ENCODE measurements at regions not wholly inside any gene's neighbourhood (a gene's known extent, or its start where the extent isn't known, plus 50 kb on each side); places are given as distances from the start of the nearest gene placed in this dataset.

DNA sequence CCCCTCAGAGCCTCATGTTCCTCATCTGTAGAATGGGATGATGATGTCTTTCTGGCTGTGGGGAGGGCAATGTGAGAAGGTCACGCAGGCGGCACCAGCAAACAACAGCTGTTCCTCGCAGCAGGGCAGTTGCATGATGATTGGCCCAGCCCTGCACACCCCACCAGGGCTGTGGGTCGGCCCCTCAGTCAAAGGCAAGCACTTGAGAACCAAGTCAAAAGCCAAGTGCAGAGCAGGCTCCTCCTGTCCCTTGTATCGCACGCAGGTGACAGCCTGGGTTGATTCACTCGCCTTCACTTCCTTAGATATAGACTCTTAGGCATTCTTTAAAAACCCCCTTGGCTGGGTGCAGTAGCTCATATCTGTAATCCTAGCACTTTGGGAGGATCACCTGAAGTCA is 191.9 kb upstream of the C1orf174 start:
- DNase-seq (ENCODE audit: low spot score) = no peak
- in situ Hi-C loops (cut with MboI; ENCODE audit: low pct_unique_long_range_greater_than_20kb, low sequenced_read_pairs, unreplicated experiment) = no loop called here
- TF ChIP-seq, protein P1, sequence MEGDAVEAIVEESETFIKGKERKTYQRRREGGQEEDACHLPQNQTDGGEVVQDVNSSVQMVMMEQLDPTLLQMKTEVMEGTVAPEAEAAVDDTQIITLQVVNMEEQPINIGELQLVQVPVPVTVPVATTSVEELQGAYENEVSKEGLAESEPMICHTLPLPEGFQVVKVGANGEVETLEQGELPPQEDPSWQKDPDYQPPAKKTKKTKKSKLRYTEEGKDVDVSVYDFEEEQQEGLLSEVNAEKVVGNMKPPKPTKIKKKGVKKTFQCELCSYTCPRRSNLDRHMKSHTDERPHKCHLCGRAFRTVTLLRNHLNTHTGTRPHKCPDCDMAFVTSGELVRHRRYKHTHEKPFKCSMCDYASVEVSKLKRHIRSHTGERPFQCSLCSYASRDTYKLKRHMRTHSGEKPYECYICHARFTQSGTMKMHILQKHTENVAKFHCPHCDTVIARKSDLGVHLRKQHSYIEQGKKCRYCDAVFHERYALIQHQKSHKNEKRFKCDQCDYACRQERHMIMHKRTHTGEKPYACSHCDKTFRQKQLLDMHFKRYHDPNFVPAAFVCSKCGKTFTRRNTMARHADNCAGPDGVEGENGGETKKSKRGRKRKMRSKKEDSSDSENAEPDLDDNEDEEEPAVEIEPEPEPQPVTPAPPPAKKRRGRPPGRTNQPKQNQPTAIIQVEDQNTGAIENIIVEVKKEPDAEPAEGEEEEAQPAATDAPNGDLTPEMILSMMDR (IDR thresholded peaks at IDR 0.05; ENCODE audit: extremely low read depth, insufficient read depth, missing control alignments) = no peak

DNA sequence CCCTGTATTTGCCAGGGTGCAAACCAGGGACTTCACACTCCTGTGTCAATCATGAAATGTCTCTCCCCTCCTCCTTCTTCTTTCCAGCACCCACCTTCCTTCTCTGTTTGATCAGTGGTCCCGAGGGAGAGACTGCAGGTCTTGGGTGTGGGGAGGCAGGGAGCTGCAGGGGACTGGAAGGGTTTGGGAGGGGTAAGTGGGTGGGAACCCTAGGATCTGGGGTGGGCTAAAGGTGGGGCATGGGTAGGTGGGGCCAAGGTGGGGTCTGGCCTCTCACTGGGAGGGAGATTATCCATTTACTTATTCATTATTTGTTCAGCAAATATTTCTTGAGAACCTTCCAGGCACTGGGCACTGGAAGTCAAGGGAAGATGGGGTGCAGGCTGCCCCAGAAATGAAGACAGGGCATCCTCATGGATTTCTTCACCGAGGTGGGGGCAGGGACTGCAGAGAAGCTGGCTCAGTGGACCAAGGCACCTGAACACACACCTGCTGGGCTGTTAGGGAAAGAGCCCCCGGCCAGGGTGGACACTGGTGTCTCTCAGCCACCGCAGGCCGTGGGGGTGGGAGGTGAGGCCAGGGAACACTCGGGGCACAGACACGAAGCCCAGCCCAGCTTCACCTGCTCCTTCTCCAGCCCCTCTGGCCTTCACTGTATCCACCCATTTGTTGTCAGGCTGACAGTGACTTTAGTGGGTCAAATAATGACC is 193.9 kb upstream of the C1orf174 start:
- no peak for DNase-seq (ENCODE audit: low spot score)
- in situ Hi-C loops (cut with MboI; ENCODE audit: low pct_unique_long_range_greater_than_20kb, low sequenced_read_pairs, unreplicated experiment) = no loop called here
- TF ChIP-seq, protein P1 (IDR thresholded peaks at IDR 0.05; ENCODE audit: extremely low read depth, insufficient read depth, missing control alignments) = no peak

DNA sequence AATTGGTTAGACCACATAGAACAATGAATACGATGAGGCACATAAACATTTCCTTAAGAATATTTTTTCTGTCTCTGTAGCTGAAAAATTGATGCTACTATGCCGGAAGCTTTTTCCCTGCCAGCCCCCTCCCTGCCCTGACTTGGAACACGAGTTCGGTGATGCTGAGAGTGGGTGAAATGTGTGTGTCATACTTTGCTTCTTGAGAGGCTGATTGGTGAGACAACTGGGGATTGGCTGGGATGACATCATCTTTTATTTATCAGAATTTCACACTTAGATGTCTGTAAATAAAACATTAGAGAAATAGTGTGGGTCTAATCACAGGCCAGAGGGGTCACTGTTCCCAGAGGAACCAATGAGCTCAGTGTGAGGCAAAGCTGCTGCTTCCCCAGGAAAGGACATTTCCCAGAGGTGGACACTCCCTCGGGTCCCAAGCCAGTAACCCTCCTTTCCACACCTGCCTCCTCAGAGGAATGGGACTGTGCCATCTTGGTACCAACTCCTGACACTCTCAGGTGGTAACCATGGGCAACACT is 195.4 kb upstream of the C1orf174 start:
- TF ChIP-seq, protein P1 (IDR thresholded peaks at IDR 0.05; ENCODE audit: extremely low read depth, insufficient read depth, missing control alignments) = no peak
- no peak for DNase-seq (ENCODE audit: low spot score)
- in situ Hi-C loops (cut with MboI; ENCODE audit: low pct_unique_long_range_greater_than_20kb, low sequenced_read_pairs, unreplicated experiment) = no loop called here

DNA sequence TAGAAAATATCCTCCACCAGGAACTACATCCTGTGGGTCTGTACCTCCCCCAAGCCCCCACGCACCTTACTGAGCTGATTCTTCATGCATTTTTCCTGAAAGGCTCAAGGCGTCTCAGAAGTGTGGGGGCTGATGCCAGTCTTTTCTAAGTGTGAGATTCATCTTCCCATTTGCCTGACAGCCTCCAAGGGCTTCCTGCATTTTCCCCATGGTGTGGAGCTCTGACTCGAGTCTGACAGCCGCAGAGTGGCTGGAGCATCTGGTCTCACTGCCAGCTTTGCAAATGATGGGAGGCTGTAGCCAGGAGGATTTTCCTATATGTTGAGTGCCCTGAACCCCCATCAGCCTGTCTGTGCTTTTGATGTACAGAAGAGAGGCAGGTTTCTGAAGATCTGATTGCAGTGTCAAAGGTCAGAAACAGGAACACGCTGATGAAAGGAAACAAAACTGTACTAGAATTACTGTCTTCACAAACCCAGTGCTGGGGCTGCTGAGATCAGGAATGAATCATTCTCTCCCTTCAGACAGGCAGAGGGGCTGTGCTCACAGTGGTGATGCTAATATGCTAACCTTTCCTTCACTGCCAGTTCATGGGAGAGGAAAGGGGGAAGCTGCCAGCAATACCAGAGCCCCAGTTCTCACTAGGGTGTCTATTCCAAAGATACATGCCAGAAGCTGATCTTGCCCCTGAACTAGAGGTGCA is 201.5 kb upstream of the C1orf174 start:
- no peak for DNase-seq (ENCODE audit: low spot score)
- TF ChIP-seq, protein P1 (IDR thresholded peaks at IDR 0.05; ENCODE audit: extremely low read depth, insufficient read depth, missing control alignments) = no peak
- in situ Hi-C loops (cut with MboI; ENCODE audit: low pct_unique_long_range_greater_than_20kb, low sequenced_read_pairs, unreplicated experiment) = no loop called here

DNA sequence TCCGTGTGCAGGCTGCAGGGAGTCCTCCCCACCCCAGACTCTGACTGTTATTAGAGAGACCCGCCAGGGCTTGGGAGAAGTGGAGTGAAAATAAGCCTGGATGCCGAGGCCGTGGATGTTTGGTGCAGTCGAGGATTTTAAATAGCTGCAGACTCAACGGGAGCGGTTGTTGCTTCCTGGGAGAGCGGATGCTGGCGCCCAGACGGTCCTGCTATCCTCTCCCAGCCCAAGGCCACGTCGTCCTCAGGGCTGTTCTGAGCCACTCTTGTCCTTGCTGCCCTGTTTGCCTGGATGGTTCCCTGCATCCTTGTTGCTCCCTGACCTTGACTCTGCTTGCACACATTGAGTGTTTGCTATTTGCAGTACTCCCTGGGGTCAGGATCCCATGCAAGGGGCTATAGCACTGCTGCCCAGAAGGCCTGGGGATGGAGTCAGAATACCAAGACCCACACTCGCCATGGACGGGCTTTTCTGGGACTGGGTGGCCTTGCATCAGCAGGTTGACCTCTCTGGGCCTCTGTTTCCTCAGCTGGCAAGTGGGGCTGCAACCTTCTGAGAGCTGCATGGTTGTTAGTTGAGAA is 205.3 kb upstream of the C1orf174 start:
- TF ChIP-seq, protein P1 (IDR thresholded peaks at IDR 0.05; ENCODE audit: extremely low read depth, insufficient read depth, missing control alignments) = no peak
- no peak for DNase-seq (ENCODE audit: low spot score)
- in situ Hi-C loops (cut with MboI; ENCODE audit: low pct_unique_long_range_greater_than_20kb, low sequenced_read_pairs, unreplicated experiment) = no loop called here

DNA sequence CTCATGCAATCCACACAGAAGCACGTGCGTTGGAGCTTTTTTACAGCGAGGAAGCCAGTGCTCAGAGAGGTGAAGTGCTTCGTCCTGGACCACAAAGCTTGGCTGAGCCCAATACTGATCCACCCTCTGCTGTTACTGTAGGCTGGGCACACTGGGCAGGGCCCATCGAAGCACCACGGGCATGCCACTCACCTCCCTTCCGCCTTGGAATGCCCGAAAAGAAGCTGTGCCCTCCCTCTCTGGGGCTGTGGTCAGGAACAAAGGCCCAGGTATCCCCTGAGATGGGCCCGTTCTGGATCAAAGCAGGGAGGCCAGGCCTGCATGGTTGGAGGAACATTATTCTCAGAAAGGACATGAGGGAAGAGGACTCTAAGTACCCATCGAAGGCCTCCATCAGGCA is 206.7 kb upstream of the C1orf174 start:
- DNase-seq (ENCODE audit: low spot score) = no peak
- in situ Hi-C loops (cut with MboI; ENCODE audit: low pct_unique_long_range_greater_than_20kb, low sequenced_read_pairs, unreplicated experiment) = no loop called here
- TF ChIP-seq, protein P1 (IDR thresholded peaks at IDR 0.05; ENCODE audit: extremely low read depth, insufficient read depth, missing control alignments) = no peak
